ENCODE measurements at regions not wholly inside any gene's neighbourhood (a gene's known extent, or its start where the extent isn't known, plus 50 kb on each side); places are given as distances from the start of the nearest gene placed in this dataset.

GRCh38 chr4:30792601-30793000, 72.4 kb downstream of the PCDH7 start:
- Histone ChIP-seq H3K27me3 (no peaks in the 10 kb centered on the region), H4K20me1 (ENCODE audit: insufficient read depth, poor library complexity, severe bottlenecking) (no peaks in the 10 kb centered on the region), H3K4me3 (no peak overlapping the region), H3K9me3 (ENCODE audit: low read depth) (no peaks in the 10 kb centered on the region), H3K27ac (no peak overlapping the region), H3K4me1 (ENCODE audit: insufficient read depth) (no peaks in the 10 kb centered on the region), H2AFZ (no peak overlapping the region), H3K79me2 (peaks cover 6% of the 10 kb centered on the region), H3K4me2 (no peak overlapping the region), H3K36me3 (replicated peaks; ENCODE audit: insufficient read depth, low read depth) (no peaks in the 10 kb centered on the region), H3K9me2 (replicated peaks; ENCODE audit: insufficient read depth) (no peaks in the 10 kb centered on the region)
- 63% methylated on average over 3 of the region's 3 CpGs for WGBS (ENCODE audit: low lambda C conversion rate, missing lambda C conversion rate)
- no peak for DNase-seq (ENCODE audit: low spot score)
- TF ChIP-seq CTCF (IDR thresholded peaks at IDR 0.05; ENCODE audit: poor library complexity) (no peak), EZH2phosphoT487 (IDR thresholded peaks at IDR 0.05; ENCODE audit: low read depth, severe bottlenecking, unreplicated experiment) (no peak), EZH2 (IDR thresholded peaks at IDR 0.05; ENCODE audit: borderline replicate concordance) (no peak)

- H3K36me3 ChIP-seq (replicated peaks; ENCODE audit: insufficient read depth, low read depth), result no peaks in the 10 kb centered on the region
- H3K9me2 ChIP-seq (replicated peaks; ENCODE audit: insufficient read depth), result no peaks in the 10 kb centered on the region
- no peak overlapping the region for H3K27ac ChIP-seq
- no peak overlapping the region for H3K4me2 ChIP-seq
- no peaks in the 10 kb centered on the region for H3K79me2 ChIP-seq
- H2AFZ ChIP-seq, result no peak overlapping the region
- no peaks in the 10 kb centered on the region for H3K4me1 ChIP-seq (ENCODE audit: insufficient read depth)
- DNase-seq (ENCODE audit: low spot score), result no peak
- H3K27me3 ChIP-seq, result no peaks in the 10 kb centered on the region
- H4K20me1 ChIP-seq (ENCODE audit: insufficient read depth, poor library complexity, severe bottlenecking), result no peaks in the 10 kb centered on the region
- TF ChIP-seq CTCF (IDR thresholded peaks at IDR 0.05; ENCODE audit: poor library complexity), result no peak
- no peak for TF ChIP-seq EZH2phosphoT487 (IDR thresholded peaks at IDR 0.05; ENCODE audit: low read depth, severe bottlenecking, unreplicated experiment)
- no peak for TF ChIP-seq EZH2 (IDR thresholded peaks at IDR 0.05; ENCODE audit: borderline replicate concordance)
- no peaks in the 10 kb centered on the region for H3K9me3 ChIP-seq (ENCODE audit: low read depth)
- WGBS (ENCODE audit: low lambda C conversion rate, missing lambda C conversion rate), result 88% methylated on average over 2 of the region's 2 CpGs
- no peak overlapping the region for H3K4me3 ChIP-seq
Measured at GRCh38 chr4:30801876-30802275, 81.7 kb downstream of the PCDH7 start.

DNA sequence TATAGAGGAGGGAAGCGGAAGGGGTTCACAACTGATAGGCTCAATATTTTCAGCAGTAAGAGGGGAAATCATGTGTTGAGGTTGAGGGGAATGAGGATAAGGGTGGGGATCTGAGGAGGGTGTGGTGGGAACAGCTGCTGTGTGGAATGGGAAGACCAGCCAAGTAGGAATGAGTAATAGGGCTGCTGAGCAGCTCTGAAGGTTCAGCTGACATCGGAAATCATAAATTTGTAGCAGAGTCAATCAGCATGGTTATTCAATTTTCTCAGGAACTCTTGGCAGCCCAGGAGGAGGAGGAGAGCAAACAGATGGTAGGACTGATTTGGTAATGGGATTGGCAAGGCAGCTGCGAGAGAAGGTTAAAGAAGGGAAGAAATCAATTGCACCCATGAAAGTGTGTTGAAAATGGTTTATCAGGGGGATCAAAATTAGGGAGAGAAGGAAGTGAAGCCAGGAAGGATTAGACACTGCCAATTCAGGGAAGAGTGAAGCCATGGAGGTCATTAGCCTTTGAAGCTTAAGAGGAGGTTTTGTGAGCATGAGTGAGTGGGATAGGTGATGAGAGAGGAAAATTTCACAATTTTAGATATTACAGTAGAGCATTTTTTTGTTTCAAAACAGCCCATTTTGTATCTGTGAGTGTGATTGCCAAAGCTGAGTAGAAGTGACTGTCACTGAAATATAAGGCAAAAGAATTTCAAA, 82.6 kb downstream of the PCDH7 start:
- H3K4me2 ChIP-seq, result no peak overlapping the region

More for the DNA sequence above, 82.6 kb downstream of the PCDH7 start:
- Histone ChIP-seq H3K79me2 (no peaks in the 10 kb centered on the region), H3K4me1 (ENCODE audit: insufficient read depth) (no peaks in the 10 kb centered on the region), H3K27me3 (no peaks in the 10 kb centered on the region), H4K20me1 (ENCODE audit: insufficient read depth, poor library complexity, severe bottlenecking) (no peaks in the 10 kb centered on the region), H3K4me3 (no peak overlapping the region), H3K9me2 (replicated peaks; ENCODE audit: insufficient read depth) (no peaks in the 10 kb centered on the region), H3K36me3 (replicated peaks; ENCODE audit: insufficient read depth, low read depth) (no peaks in the 10 kb centered on the region), H3K27ac (no peak overlapping the region), H2AFZ (no peak overlapping the region), H3K9me3 (ENCODE audit: low read depth) (no peaks in the 10 kb centered on the region)
- DNase-seq (ENCODE audit: low spot score), result no peak
- TF ChIP-seq CTCF (IDR thresholded peaks at IDR 0.05; ENCODE audit: poor library complexity), result no peak
- no peak for TF ChIP-seq EZH2 (IDR thresholded peaks at IDR 0.05; ENCODE audit: borderline replicate concordance)
- TF ChIP-seq EZH2phosphoT487 (IDR thresholded peaks at IDR 0.05; ENCODE audit: low read depth, severe bottlenecking, unreplicated experiment), result no peak
- WGBS (ENCODE audit: low lambda C conversion rate, missing lambda C conversion rate), result 95% methylated on average over 3 of the region's 3 CpGs
